GM12865 (cell line): ENCODE measurements at regions not wholly inside any gene's neighbourhood (a gene's known extent, or its start where the extent isn't known, plus 50 kb on each side); places are given as distances from the start of the nearest gene placed in this dataset.

Experiments
- DNase-seq: peaks from one replicate; pipeline ENCODE4 v3.0.0; 2010; ENCODE audit warnings: low read depth
- H3K4me3 ChIP-seq: 2 replicates; pipeline ENCODE4 v1.5.1; 2011; ENCODE audit warnings: mild to moderate bottlenecking, low read depth, low read length, control low read depth
- CTCF ChIP-seq: IDR thresholded peaks from 2 replicates; pipeline ENCODE4 v1.5.1; 2011; ENCODE audit warnings: low read length, control low read depth, low read depth, inconsistent platforms; ENCODE audit not compliant: insufficient read depth; ENCODE audit errors: missing control alignments

GRCh38 chr2:186024921-186025320 lies 286.3 kb downstream of the FSIP2 start:
- DNase-seq: no peak
- TF ChIP-seq CTCF: no peak
- no peak overlapping the region for H3K4me3 ChIP-seq

- no peak overlapping the region for H3K4me3 ChIP-seq
- no peak for DNase-seq
- no peak for TF ChIP-seq CTCF
These were observed 289.3 kb downstream of the FSIP2 start for GRCh38 chr2:186027922-186028321.

DNA sequence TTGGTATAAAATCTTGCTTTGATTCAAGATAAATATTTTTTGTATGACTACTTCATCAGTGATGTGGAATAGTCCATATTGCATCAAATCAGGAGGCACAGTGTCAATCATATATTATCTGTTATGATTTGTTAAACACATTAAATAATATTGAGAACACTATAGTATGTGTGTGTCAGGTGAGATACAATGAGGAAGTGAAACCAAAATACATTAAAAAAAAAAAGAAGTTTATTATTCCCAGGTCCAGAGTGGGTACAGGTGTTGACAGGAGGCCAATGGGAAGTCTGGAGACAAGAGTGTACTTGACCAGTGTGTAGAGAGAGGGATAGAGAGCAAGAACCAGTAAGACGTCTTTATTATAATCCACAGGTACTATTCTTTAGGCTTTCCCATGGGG lies 292.6 kb downstream of the FSIP2 start:
- H3K4me3 ChIP-seq: no peak overlapping the region
- TF ChIP-seq CTCF: no peak
- no peak for DNase-seq

- no peak for DNase-seq
- TF ChIP-seq CTCF: no peak
- H3K4me3 ChIP-seq: no peak overlapping the region
These were observed 293.6 kb downstream of the FSIP2 start for GRCh38 chr2:186032102-186032738.

DNA sequence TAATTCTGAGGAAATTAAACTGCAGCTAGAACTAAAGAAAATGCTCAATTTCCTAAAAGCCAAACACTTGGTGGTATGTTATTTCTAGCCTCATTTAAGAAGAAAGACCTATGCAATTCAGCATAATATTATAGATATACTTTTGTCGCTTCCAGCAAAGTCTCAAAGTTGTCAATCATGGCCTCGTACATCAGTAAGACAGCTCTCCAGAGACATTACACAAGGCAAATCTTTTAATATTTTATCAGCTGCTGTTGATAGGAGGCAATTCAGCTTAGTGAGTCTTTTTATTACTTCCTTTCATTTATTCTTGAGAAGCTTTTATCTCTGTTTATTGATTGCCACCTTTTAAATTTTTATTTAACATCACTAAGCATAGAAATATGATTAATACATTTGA lies 294.3 kb downstream of the FSIP2 start:
- H3K4me3 ChIP-seq: no peak overlapping the region
- no peak for TF ChIP-seq CTCF
- DNase-seq: no peak

GRCh38 chr2:186033541-186033940 lies 294.9 kb downstream of the FSIP2 start:
- TF ChIP-seq CTCF: no peak
- no peak for DNase-seq
- H3K4me3 ChIP-seq: no peak overlapping the region

DNA sequence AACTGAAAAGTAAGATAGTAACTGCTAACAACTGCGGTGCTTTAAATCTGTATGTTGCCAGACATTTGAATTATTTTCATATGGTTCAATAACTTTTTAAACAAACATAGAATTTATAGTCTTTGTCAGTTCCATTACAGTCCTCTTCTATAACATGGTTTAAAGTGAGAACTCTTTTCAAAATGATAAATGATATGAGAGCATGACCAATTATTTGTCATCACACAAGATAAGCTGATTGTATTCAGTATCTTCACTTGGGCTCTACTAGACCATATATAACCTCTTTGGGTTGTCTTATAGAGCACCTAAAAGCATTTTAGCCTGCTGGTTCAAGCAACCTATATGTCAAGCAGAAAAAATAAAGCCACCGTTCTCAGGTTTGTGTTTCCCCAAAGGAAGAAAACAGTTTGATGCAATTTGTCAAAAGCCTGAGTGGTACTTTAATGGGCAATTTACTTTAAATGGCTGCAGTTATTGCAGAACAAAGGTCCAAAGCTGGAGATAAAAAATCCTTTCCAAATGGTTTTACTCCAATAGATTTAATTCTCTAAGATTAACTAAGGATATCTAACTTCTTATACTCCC lies 298.4 kb downstream of the FSIP2 start:
- no peak for TF ChIP-seq CTCF
- DNase-seq: no peak
- H3K4me3 ChIP-seq: no peak overlapping the region
